T-cell (primary cell): ENCODE measurements at regions not wholly inside any gene's neighbourhood (a gene's known extent, or its start where the extent isn't known, plus 50 kb on each side); places are given as distances from the start of the nearest gene placed in this dataset.

Experiments used
- ATAC-seq, 4 experiments: fragments of 200-7000 bp in 3 of 4; fragments of 150-1000 bp in 1 of 4; cut with Tn5 transposase; replicated peaks in 1 of 4; 1 replicate in 3 of 4; 2 replicates in 1 of 4; pipeline ENCODE4 v1.10.0; 2021; ENCODE audit warnings: moderate library complexity in 3 of 4, mild to moderate bottlenecking in 2 of 4, moderate number of reproducible peaks in 1 of 4
- CTCF ChIA-PET, 2 donors: fragments of 300-600 bp; sonication (Branson Sonifier 250); formaldehyde crosslinking; loops; one replicate each; lab custom pipeline; 2022; ENCODE audit warnings: antibody characterized with exemption in 2 of 2; lab: Charles Lee
- POLR2A ChIA-PET, 2 donors: fragments of 300-600 bp; sonication (Branson Sonifier 250); formaldehyde crosslinking; loops; one replicate each; lab custom pipeline; 2022; ENCODE audit warnings: antibody characterized with exemption in 2 of 2; lab: Charles Lee
- DNase-seq, 35 experiments: peaks; one replicate each; pipeline versions ENCODE4 v3.0.0 to v3.0.0-alpha.2; 2013 to 2023
- H3K27ac ChIP-seq: one replicate; pipeline ENCODE4 v1.5.1; 2013; ENCODE audit warnings: low read length
- H3K27me3 ChIP-seq, 2 experiments: replicated peaks in 1 of 2; 1 replicate in 1 of 2; 2 replicates in 1 of 2; pipeline versions ENCODE4 v1.6.1 to v1.7.0; 2013; ENCODE audit warnings: low read length in 1 of 2, mixed read lengths in 1 of 2; ENCODE audit not compliant: control insufficient read depth in 2 of 2, insufficient read depth in 2 of 2; ENCODE audit errors: extremely low read depth in 1 of 2
- H3K36me3 ChIP-seq, 2 donors: 1 replicate in 1 of 2; 2 replicates in 1 of 2; pipeline versions ENCODE4 v1.6.1 to v1.7.0; 2013; ENCODE audit warnings: low read length in 1 of 2; ENCODE audit not compliant: control insufficient read depth in 2 of 2, insufficient read depth in 1 of 2; ENCODE audit errors: extremely low read depth in 1 of 2
- H3K4me1 ChIP-seq, 2 experiments: 1 replicate in 1 of 2; 2 replicates in 1 of 2; pipeline versions ENCODE4 v1.6.1 to v1.7.0; 2013; ENCODE audit warnings: low read length in 2 of 2, mixed read lengths in 1 of 2; ENCODE audit not compliant: insufficient read depth in 2 of 2, control insufficient read depth in 1 of 2; ENCODE audit errors: extremely low read depth in 1 of 2
- H3K4me3 ChIP-seq, 2 donors: 1 replicate in 1 of 2; 2 replicates in 1 of 2; pipeline versions ENCODE4 v1.5.1 to v1.7.0; 2013; ENCODE audit warnings: mild to moderate bottlenecking in 2 of 2, low read length in 1 of 2, moderate library complexity in 1 of 2; ENCODE audit not compliant: control insufficient read depth in 1 of 2; ENCODE audit errors: extremely low read depth in 1 of 2
- H3K9me3 ChIP-seq: 2 replicates; pipeline ENCODE4 v1.7.0; 2013
- H3K27ac Mint-ChIP-seq, 2 donors: one replicate each; pipeline ENCODE4 v1.8.0; 2020 to 2021; ENCODE audit warnings: mild to moderate bottlenecking in 2 of 2, mixed read lengths in 2 of 2
- H3K27me3 Mint-ChIP-seq, 2 donors: one replicate each; pipeline ENCODE4 v1.8.0; 2021 to 2022; ENCODE audit warnings: mixed read lengths in 2 of 2
- H3K36me3 Mint-ChIP-seq: one replicate; pipeline ENCODE4 v1.8.0; 2021; ENCODE audit warnings: mixed read lengths
- H3K4me1 Mint-ChIP-seq, 3 donors: one replicate each; pipeline ENCODE4 v1.8.0; 2020 to 2022; ENCODE audit warnings: mixed read lengths in 3 of 3, mild to moderate bottlenecking in 1 of 3
- H3K4me3 Mint-ChIP-seq, 3 donors: one replicate each; pipeline ENCODE4 v1.8.0; 2020 to 2022; ENCODE audit warnings: mild to moderate bottlenecking in 3 of 3, mixed read lengths in 3 of 3, moderate library complexity in 3 of 3
- H3K9me3 Mint-ChIP-seq, 3 donors: one replicate each; pipeline ENCODE4 v1.8.0; 2020 to 2022; ENCODE audit warnings: mixed read lengths in 3 of 3
- WGBS: methylation state at CpG from one replicate; pipeline ENCODE4 v1.1.5; 2013; ENCODE audit warnings: missing lambda C conversion rate; ENCODE audit not compliant: insufficient coverage; 5-methylcytosine and 5-hydroxymethylcytosine counted together

DNA sequence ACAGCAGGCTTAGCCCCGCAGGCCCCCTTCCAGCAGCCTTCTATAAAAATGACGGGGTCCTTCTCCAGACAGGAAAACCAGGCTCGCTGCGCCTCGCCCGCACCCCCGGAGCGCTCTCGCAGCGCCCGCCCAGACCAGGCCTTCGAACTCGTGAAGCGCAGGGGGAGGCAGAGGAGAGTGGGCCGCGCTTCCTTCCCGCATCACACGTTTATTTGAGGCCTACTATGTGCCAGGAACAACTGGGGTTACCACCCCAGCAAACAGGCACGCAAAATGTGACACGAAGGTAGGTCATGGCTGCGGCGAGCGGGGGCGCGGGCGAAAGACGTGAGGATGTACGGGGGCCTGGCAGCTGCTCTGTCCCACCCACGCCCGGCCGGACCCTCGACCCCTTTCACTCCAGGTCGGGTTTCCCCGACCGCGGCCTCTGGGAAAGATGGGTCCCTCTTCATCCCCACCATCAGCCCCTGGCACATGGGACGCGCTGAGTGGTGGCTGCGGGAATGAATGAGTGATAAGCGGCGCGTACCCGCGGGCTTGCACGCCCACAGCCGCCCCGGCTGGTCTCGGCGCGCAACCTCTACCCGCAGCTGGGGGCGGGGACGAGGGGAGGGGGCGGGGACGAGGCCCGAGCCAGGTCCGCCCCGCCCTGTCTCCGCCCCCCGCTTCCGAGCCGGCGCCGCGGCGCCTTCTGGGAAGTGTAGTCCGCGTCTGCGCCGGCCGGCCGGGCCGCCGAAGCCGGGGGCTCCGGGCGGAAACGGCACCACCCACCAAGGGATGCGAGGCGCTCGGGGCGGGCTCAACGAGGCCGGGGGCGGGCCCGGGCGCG lies 59.1 kb downstream of the ZNF467 start:
- H3K4me3 Mint-ChIP-seq = peak overlapping the region; percentile 73 to 85 (median 79)
- peaks cover 0 to under 1% of the 10 kb centered on the region in 2 donors for H3K36me3 ChIP-seq
- 6% methylated on average over 69 of the region's 88 CpGs for WGBS
- peaks cover 19 to 33% (median 24%) of the 10 kb centered on the region in 3 donors for H3K4me1 Mint-ChIP-seq
- CTCF ChIA-PET = interaction anchor here in 1 of 2 donors (0.6 to 1.3 kb wide), 3 partner anchors 52 to 477 kb away, joined by 3 read pairs; no protein-coding TSS in a partner anchor
- ATAC-seq (peak; percentile 89 to 95 (median 92)), DNase-seq (peak; percentile 74 to 96 (median 89))
- peaks cover 5 to 19% (median 16%) of the 10 kb centered on the region in 3 donors for H3K9me3 Mint-ChIP-seq
- no peaks in the 10 kb centered on the region for H3K36me3 Mint-ChIP-seq
- POLR2A ChIA-PET = interaction anchor here in 1 of 2 donors (0.6 kb wide), 1 partner anchor 1314 kb away, joined by 4 read pairs; no protein-coding TSS in a partner anchor
- H3K9me3 ChIP-seq = no peaks in the 10 kb centered on the region
- H3K4me3 ChIP-seq = peak overlapping the region; percentile 42 to 80
- peak overlapping the region in 1 of 2 donors; percentile 52 for H3K27ac Mint-ChIP-seq
- no peak overlapping the region for H3K27ac ChIP-seq
- no peaks in the 10 kb centered on the region for H3K27me3 Mint-ChIP-seq
- H3K4me1 ChIP-seq = peaks cover 0 to 24% of the 10 kb centered on the region in 2 experiments
- H3K27me3 ChIP-seq = peaks cover 0 to 8% of the 10 kb centered on the region in 2 experiments

DNA sequence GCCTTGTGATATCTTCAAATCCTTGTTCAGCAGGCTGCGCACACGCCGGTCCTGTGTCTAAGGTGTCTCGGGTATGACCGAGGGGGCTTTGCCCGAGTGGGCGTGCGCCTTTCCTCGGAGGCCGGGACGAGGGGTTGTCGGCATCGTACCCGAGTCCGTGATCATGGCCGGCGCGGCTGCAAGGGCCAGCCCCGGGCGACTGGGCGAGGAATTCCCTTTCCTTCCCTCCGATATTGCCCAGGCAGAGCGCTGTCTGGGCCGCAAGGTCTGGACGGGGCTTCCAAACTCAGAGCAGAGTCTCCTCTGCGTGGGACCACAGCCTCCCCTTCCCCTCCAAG lies 59.7 kb downstream of the ZNF467 start:
- DNase-seq (no peak), ATAC-seq (no peak)
- 88% methylated on average over 24 of the region's 26 CpGs for WGBS
- CTCF ChIA-PET = no interaction called here
- Histone ChIP-seq H3K27ac (no peak overlapping the region), H3K4me3 (peak overlapping the region in 1 of 2 donors; percentile 80), H3K36me3 (no peaks in the 10 kb centered on the region), H3K9me3 (no peaks in the 10 kb centered on the region), H3K4me1 (peaks cover 0 to 24% of the 10 kb centered on the region in 2 experiments), H3K27me3 (peaks cover 0 to 8% of the 10 kb centered on the region in 2 experiments)
- Mint-ChIP-seq H3K27me3 (no peaks in the 10 kb centered on the region), H3K4me1 (peaks cover 19 to 33% (median 23%) of the 10 kb centered on the region in 3 donors), H3K36me3 (no peaks in the 10 kb centered on the region), H3K27ac (no peak overlapping the region), H3K9me3 (peaks cover 5 to 21% (median 16%) of the 10 kb centered on the region in 3 donors), H3K4me3 (peak overlapping the region; percentile 73 to 85 (median 79))
- POLR2A ChIA-PET = no interaction called here

GRCh38 chr7:149713061-149713730 lies 60.2 kb downstream of the ZNF467 start:
- Histone ChIP-seq H3K4me1 (peaks cover 0 to 24% of the 10 kb centered on the region in 2 experiments), H3K36me3 (no peaks in the 10 kb centered on the region), H3K9me3 (no peaks in the 10 kb centered on the region), H3K4me3 (no peak overlapping the region), H3K27me3 (peaks cover 0 to 8% of the 10 kb centered on the region in 2 experiments), H3K27ac (no peak overlapping the region)
- H3K4me3 Mint-ChIP-seq = peak overlapping the region; percentile 17 to 85 (median 66)
- no peak overlapping the region for H3K27ac Mint-ChIP-seq
- ChIA-PET CTCF (no interaction called here), POLR2A (no interaction called here)
- ATAC-seq (no peak), DNase-seq (no peak)
- no peaks in the 10 kb centered on the region for H3K27me3 Mint-ChIP-seq
- H3K9me3 Mint-ChIP-seq = peaks cover 5 to 21% (median 16%) of the 10 kb centered on the region in 3 donors
- peaks cover 19 to 33% (median 22%) of the 10 kb centered on the region in 3 donors for H3K4me1 Mint-ChIP-seq
- WGBS = 94% methylated on average over 13 of the region's 16 CpGs
- H3K36me3 Mint-ChIP-seq = no peaks in the 10 kb centered on the region

GRCh38 chr7:149708026-149708425 lies 65.4 kb downstream of the ZNF467 start:
- H3K27ac ChIP-seq = no peak overlapping the region
- Mint-ChIP-seq H3K4me3 (no peak overlapping the region), H3K4me1 (peaks cover 0 to 2% (median 0%) of the 10 kb centered on the region in 3 donors), H3K9me3 (peaks cover 5 to 21% (median 16%) of the 10 kb centered on the region in 3 donors), H3K27ac (no peak overlapping the region), H3K27me3 (peaks cover 12 to 14% of the 10 kb centered on the region in 2 donors), H3K36me3 (peaks cover 4% of the 10 kb centered on the region)
- DNase-seq = no peak
- H3K4me1 ChIP-seq = no peaks in the 10 kb centered on the region
- no peaks in the 10 kb centered on the region for H3K9me3 ChIP-seq
- H3K4me3 ChIP-seq = no peak overlapping the region
- H3K36me3 ChIP-seq = no peaks in the 10 kb centered on the region
- ChIA-PET POLR2A (no interaction called here), CTCF (interaction anchor here in 1 of 2 donors (0.6 kb wide), 1 partner anchor 1316 kb away, joined by 3 read pairs; the partner anchor contains the start of gene ATG9B)
- H3K27me3 ChIP-seq = peaks cover 0 to 14% of the 10 kb centered on the region in 2 experiments
- 100% methylated on average over 2 of the region's 7 CpGs for WGBS
- ATAC-seq = no peak

- no peak overlapping the region for H3K4me3 Mint-ChIP-seq
- DNase-seq (no peak), ATAC-seq (no peak)
- no peaks in the 10 kb centered on the region for H3K4me1 Mint-ChIP-seq
- Histone ChIP-seq H3K4me1 (no peaks in the 10 kb centered on the region), H3K36me3 (no peaks in the 10 kb centered on the region), H3K27me3 (peaks cover 0 to 14% of the 10 kb centered on the region in 2 experiments), H3K9me3 (no peaks in the 10 kb centered on the region), H3K4me3 (no peak overlapping the region), H3K27ac (no peak overlapping the region)
- 24% methylated on average over 1 of the region's 1 CpG for WGBS
- POLR2A ChIA-PET = no interaction called here
- H3K27me3 Mint-ChIP-seq = peaks cover 12 to 14% of the 10 kb centered on the region in 2 donors
- H3K9me3 Mint-ChIP-seq = peaks cover 5 to 21% (median 16%) of the 10 kb centered on the region in 3 donors
- CTCF ChIA-PET = no interaction called here
- H3K27ac Mint-ChIP-seq = no peak overlapping the region
- peaks cover 4% of the 10 kb centered on the region for H3K36me3 Mint-ChIP-seq
Observed at GRCh38 chr7:149707448-149707886, 65.9 kb downstream of the ZNF467 start.

DNA sequence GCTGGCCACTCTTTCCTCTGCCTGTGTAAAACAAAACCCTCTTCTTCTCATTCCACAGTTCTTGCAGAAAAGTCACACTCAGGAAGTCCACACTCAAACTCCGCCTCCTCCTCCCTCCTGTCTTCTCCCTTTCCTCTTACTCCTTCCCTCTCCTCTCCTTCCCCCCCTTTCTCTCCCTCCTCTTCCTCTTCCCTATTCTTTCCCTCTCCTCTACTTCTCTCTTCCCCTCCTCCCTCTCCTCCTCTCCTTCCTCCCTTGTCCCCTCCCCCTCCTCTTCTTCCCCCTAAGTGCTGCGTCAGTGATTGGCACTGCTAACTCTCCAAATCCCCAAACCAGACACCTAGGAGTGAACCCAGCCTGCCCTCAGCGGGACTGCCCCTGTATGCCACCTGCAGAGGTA lies 67.0 kb downstream of the ZNF467 start:
- CTCF ChIA-PET = no interaction called here
- H3K27ac ChIP-seq = no peak overlapping the region
- Mint-ChIP-seq H3K27ac (no peak overlapping the region), H3K4me1 (no peaks in the 10 kb centered on the region), H3K4me3 (no peak overlapping the region), H3K9me3 (peaks cover 5 to 14% (median 10%) of the 10 kb centered on the region in 3 donors), H3K27me3 (peaks cover 12 to 14% of the 10 kb centered on the region in 2 donors), H3K36me3 (peaks cover 4% of the 10 kb centered on the region)
- no peaks in the 10 kb centered on the region for H3K9me3 ChIP-seq
- H3K36me3 ChIP-seq = no peaks in the 10 kb centered on the region
- POLR2A ChIA-PET = no interaction called here
- no peaks in the 10 kb centered on the region for H3K4me1 ChIP-seq
- 89% methylated on average over 3 of the region's 3 CpGs for WGBS
- H3K27me3 ChIP-seq = peaks cover 0 to 18% of the 10 kb centered on the region in 2 experiments
- no peak overlapping the region for H3K4me3 ChIP-seq
- DNase-seq (no peak), ATAC-seq (no peak)
